Gastrocnemius medialis (tissue), 4 donors: ENCODE measurements at regions not wholly inside any gene's neighbourhood (a gene's known extent, or its start where the extent isn't known, plus 50 kb on each side); places are given as distances from the start of the nearest gene placed in this dataset.

Experiments
- ATAC-seq, 2 donors: fragments of 150-250 bp; one replicate each; pipeline ENCODE4 v1.9.1; 2016
- DNase-seq, 2 donors: peaks; one replicate each; pipeline ENCODE4 v3.0.0-alpha.2; 2019
- H3K27ac ChIP-seq, 4 donors: fragments of 200-600 bp; sonication (generic); 1 replicate in 1 of 4; 2 replicates in 3 of 4; pipeline ENCODE4 v1.5.1; 2016 to 2018; ENCODE audit warnings: mild to moderate bottlenecking in 2 of 4, moderate library complexity in 1 of 4
- H3K27me3 ChIP-seq, 3 donors: fragments of 200-600 bp; sonication (generic) in 2 of 3; 1 replicate in 1 of 3; 2 replicates in 2 of 3; pipeline versions ENCODE4 v1.5.1 to v1.6.0; 2016 to 2019; ENCODE audit warnings: mild to moderate bottlenecking in 1 of 3, moderate library complexity in 1 of 3
- H3K36me3 ChIP-seq, 2 donors: fragments of 200-600 bp; sonication (generic) in 1 of 2; one replicate each; pipeline ENCODE4 v1.5.1; 2017 to 2018
- H3K4me1 ChIP-seq, 2 donors: fragments of 200-600 bp; sonication (generic) in 1 of 2; one replicate each; pipeline ENCODE4 v1.5.1; 2016 to 2017; ENCODE audit warnings: mild to moderate bottlenecking in 2 of 2
- H3K4me3 ChIP-seq, 4 donors: fragments of 200-600 bp; sonication (generic) in 3 of 4; 1 replicate in 1 of 4; 2 replicates in 3 of 4; pipeline ENCODE4 v1.5.1; 2016 to 2019; ENCODE audit warnings: mild to moderate bottlenecking in 2 of 4
- H3K9me3 ChIP-seq, 3 donors: fragments of 200-600 bp; sonication (generic) in 2 of 3; 1 replicate in 1 of 3; 2 replicates in 2 of 3; pipeline ENCODE4 v1.5.1; 2016 to 2019
- POLR2A ChIP-seq, 2 donors: fragments of 450-650 bp; IDR thresholded peaks; one replicate each; pipeline ENCODE4 v1.6.1; 2017; ENCODE audit warnings: antibody characterized with exemption in 2 of 2, mild to moderate bottlenecking in 2 of 2, moderate library complexity in 2 of 2
- in situ Hi-C, 4 donors: fragments of 200-750 bp; cut with MboI; loops; one replicate each; pipeline versions ENCODE4 v1.15.0 to v1.8.0; 2017; ENCODE audit warnings: low sequenced_read_pairs in 4 of 4
- intact Hi-C: fragments of 100-400 bp; cut with DNase I; formaldehyde crosslinking; loops from one replicate; pipeline ENCODE4 v1.15.1; 2023; ENCODE audit warnings: low total_unique reads
- TF ChIP-seq, protein P1 (sequence below), 5 experiments: fragments of 450-650 bp in 3 of 5; fragments of 200-600 bp in 2 of 5; sonication (generic) in 2 of 5; IDR thresholded peaks in 4 of 5; conservative IDR thresholded peaks in 1 of 5; 1 replicate in 4 of 5; 2 replicates in 1 of 5; pipeline ENCODE4 v1.5.1; 2016 to 2019; ENCODE audit warnings: antibody characterized with exemption in 5 of 5, mild to moderate bottlenecking in 3 of 5, moderate library complexity in 3 of 5

DNA sequence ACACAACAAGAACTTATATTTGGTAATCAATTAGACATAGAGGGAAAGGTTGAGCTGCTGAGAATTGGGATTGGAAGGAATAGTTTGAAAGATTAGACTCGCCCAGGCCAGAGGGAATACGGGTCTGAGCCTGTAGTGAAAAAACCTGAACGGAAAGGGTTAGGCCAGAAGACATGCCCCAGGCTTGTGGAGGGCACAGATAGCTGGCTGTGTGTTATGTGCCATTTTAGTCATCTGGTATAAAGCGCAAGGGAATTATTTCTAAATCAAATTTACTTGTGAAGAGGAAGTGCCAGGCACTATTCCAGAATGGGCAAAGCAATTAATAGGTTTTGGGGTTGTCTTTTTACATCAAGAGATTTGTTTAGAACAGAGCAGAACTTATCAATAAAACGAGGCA is 187.5 kb upstream of the ANKRD50 start:
- peaks cover 30 to 32% of the 10 kb centered on the region in 2 donors for H3K4me1 ChIP-seq
- in situ Hi-C loops = no loop called here
- no peaks in the 10 kb centered on the region for H3K27me3 ChIP-seq
- ATAC-seq = no peak
- no peak for DNase-seq
- H3K36me3 ChIP-seq = no peaks in the 10 kb centered on the region
- intact Hi-C loops = no loop called here
- TF ChIP-seq POLR2A (IDR thresholded peaks at IDR 0.05) = no peak
- TF ChIP-seq, protein P1, sequence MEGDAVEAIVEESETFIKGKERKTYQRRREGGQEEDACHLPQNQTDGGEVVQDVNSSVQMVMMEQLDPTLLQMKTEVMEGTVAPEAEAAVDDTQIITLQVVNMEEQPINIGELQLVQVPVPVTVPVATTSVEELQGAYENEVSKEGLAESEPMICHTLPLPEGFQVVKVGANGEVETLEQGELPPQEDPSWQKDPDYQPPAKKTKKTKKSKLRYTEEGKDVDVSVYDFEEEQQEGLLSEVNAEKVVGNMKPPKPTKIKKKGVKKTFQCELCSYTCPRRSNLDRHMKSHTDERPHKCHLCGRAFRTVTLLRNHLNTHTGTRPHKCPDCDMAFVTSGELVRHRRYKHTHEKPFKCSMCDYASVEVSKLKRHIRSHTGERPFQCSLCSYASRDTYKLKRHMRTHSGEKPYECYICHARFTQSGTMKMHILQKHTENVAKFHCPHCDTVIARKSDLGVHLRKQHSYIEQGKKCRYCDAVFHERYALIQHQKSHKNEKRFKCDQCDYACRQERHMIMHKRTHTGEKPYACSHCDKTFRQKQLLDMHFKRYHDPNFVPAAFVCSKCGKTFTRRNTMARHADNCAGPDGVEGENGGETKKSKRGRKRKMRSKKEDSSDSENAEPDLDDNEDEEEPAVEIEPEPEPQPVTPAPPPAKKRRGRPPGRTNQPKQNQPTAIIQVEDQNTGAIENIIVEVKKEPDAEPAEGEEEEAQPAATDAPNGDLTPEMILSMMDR (IDR thresholded peaks at IDR 0.05 in 4 of 5, conservative IDR thresholded peaks at IDR 0.05 in 1 of 5) = no peak
- H3K9me3 ChIP-seq = no peaks in the 10 kb centered on the region
- H3K27ac ChIP-seq = no peak overlapping the region
- H3K4me3 ChIP-seq = no peak overlapping the region

DNA sequence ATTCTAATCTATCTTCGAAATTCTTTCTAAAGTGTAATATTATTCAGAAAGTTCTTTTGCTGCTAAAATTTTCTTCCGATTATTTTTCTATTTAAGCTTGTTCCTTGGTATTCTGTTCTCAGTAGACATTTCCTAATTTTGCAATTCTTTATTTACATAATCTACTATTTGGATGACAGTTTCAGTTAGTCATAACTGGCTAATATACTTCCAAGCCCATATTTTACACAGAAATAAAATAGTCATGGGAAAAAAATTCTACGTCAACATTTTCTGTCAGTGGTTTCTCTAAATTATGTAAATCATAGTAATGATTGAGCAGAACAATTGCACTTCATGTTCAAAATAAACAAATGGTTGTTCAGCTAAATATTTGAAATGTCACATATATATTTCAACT is 178.0 kb upstream of the ANKRD50 start:
- H3K36me3 ChIP-seq = no peaks in the 10 kb centered on the region
- no peak overlapping the region for H3K27ac ChIP-seq
- TF ChIP-seq POLR2A (IDR thresholded peaks at IDR 0.05) = no peak
- TF ChIP-seq, protein P1 (IDR thresholded peaks at IDR 0.05 in 4 of 5, conservative IDR thresholded peaks at IDR 0.05 in 1 of 5) = no peak
- no peak for DNase-seq
- no peaks in the 10 kb centered on the region for H3K27me3 ChIP-seq
- H3K9me3 ChIP-seq = no peaks in the 10 kb centered on the region
- no peak overlapping the region for H3K4me3 ChIP-seq
- in situ Hi-C loops = no loop called here
- intact Hi-C loops = no loop called here
- ATAC-seq = no peak
- no peaks in the 10 kb centered on the region for H3K4me1 ChIP-seq

GRCh38 chr4:124887739-124888138 is 175.2 kb upstream of the ANKRD50 start:
- H3K27ac ChIP-seq = no peak overlapping the region
- H3K27me3 ChIP-seq = no peaks in the 10 kb centered on the region
- TF ChIP-seq POLR2A (IDR thresholded peaks at IDR 0.05) = no peak
- TF ChIP-seq, protein P1 (IDR thresholded peaks at IDR 0.05 in 4 of 5, conservative IDR thresholded peaks at IDR 0.05 in 1 of 5) = no peak
- intact Hi-C loops (no loop called here), in situ Hi-C loops (no loop called here)
- ATAC-seq = no peak
- no peaks in the 10 kb centered on the region for H3K36me3 ChIP-seq
- H3K4me3 ChIP-seq = no peak overlapping the region
- H3K4me1 ChIP-seq = no peaks in the 10 kb centered on the region
- no peak for DNase-seq
- H3K9me3 ChIP-seq = no peaks in the 10 kb centered on the region

- intact Hi-C loops = no loop called here
- H3K9me3 ChIP-seq = no peaks in the 10 kb centered on the region
- DNase-seq (no peak), ATAC-seq (no peak)
- no peak overlapping the region for H3K4me3 ChIP-seq
- TF ChIP-seq, protein P1 (IDR thresholded peaks at IDR 0.05 in 4 of 5, conservative IDR thresholded peaks at IDR 0.05 in 1 of 5) = no peak
- no peak for TF ChIP-seq POLR2A (IDR thresholded peaks at IDR 0.05)
- H3K27ac ChIP-seq = no peak overlapping the region
- H3K4me1 ChIP-seq = no peaks in the 10 kb centered on the region
- in situ Hi-C loops = no loop called here
- no peaks in the 10 kb centered on the region for H3K36me3 ChIP-seq
- no peaks in the 10 kb centered on the region for H3K27me3 ChIP-seq
Measured at GRCh38 chr4:124884316-124884715, 171.8 kb upstream of the ANKRD50 start.

- intact Hi-C loops = no loop called here
- ATAC-seq (no peak), DNase-seq (no peak)
- Histone ChIP-seq H3K27ac (no peak overlapping the region), H3K27me3 (no peaks in the 10 kb centered on the region), H3K36me3 (no peaks in the 10 kb centered on the region), H3K9me3 (no peaks in the 10 kb centered on the region), H3K4me3 (no peak overlapping the region), H3K4me1 (no peaks in the 10 kb centered on the region)
- TF ChIP-seq POLR2A (IDR thresholded peaks at IDR 0.05) = no peak
- TF ChIP-seq, protein P1 (IDR thresholded peaks at IDR 0.05 in 4 of 5, conservative IDR thresholded peaks at IDR 0.05 in 1 of 5) = no peak
- in situ Hi-C loops = no loop called here
Measured at GRCh38 chr4:124883632-124884031, 171.1 kb upstream of the ANKRD50 start.
